ENCODE measurements at regions not wholly inside any gene's neighbourhood (a gene's known extent, or its start where the extent isn't known, plus 50 kb on each side); places are given as distances from the start of the nearest gene placed in this dataset.
A peak's percentile ranks its signal among the peaks of the same experiment; 100 is the strongest.

DNA sequence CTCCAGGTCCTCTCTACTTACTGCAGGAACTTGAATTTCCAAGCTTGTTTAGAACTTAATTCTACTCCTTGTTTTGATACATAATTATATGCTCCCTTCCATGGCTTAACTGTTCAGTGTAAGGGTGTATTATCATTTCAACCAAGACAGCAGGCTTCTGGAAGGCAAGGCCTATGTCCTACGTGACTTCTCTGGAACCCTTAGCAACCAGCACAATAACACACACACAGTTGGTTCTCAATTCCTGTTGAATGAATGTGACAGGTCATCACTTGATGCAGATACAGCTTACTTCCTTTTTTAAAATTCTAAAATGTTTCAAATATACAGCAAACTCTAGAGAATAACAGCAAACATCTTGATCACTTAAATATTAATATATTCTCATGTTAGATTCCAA, 77.7 kb upstream of the COCH start:
- H3K9me3 ChIP-seq (replicated peaks; ENCODE audit: control insufficient read depth, insufficient read depth, low read depth, low read length), result no peaks in the 10 kb centered on the region
- peak overlapping the region; percentile 11; the same call in 1 of the 2 replicates for H2AFZ ChIP-seq (ENCODE audit: low read depth, low read length)
- intact Hi-C loops (cut with micrococcal nuclease) (no loop called here), in situ Hi-C loops (cut with MboI) (no loop called here)
- FAIRE-seq, result no peak
- BruUV-seq (replicated peaks), result no TSS peak
- no peak overlapping the region for H3K9ac ChIP-seq (ENCODE audit: insufficient read depth in 1 of 2, low read depth in 2 of 2, low read length in 2 of 2)
- TF ChIP-seq RFX1 (IDR thresholded peaks at IDR 0.05), result peak; percentile 21; the same call in 1 of the 2 replicates
- no peak for TF ChIP-seq ZC3H4 (CRISPR knock-in tag; IDR thresholded peaks at IDR 0.05; ENCODE audit: borderline replicate concordance)
- TF ChIP-seq MEIS2 (IDR thresholded peaks at IDR 0.05; ENCODE audit: partially characterized antibody), result peak; percentile 3
- no peak for TF ChIP-seq ADNP (tag; IDR thresholded peaks at IDR 0.05)
- H3K79me2 ChIP-seq (ENCODE audit: control insufficient read depth, insufficient read depth, low read length), result no peaks in the 10 kb centered on the region
- H3K9me1 ChIP-seq (ENCODE audit: control insufficient read depth, insufficient read depth, low read length), result no peaks in the 10 kb centered on the region
- no peak for DNase-seq (ENCODE audit: extremely low read depth in 1 of 4, low spot score in 3 of 4)
- H3K27ac ChIP-seq (ENCODE audit: extremely low read depth, low read depth, low read length), result no peak overlapping the region
- no peak overlapping the region for H3K4me3 ChIP-seq
- CTCF ChIA-PET (ENCODE audit: low intra/inter-chr PET ratio), result no interaction called here
- no peaks in the 10 kb centered on the region for H3K4me1 ChIP-seq (replicated peaks in 1 of 2; ENCODE audit: control insufficient read depth in 2 of 2, insufficient read depth in 2 of 2, low read length in 2 of 2)
- H3K36me3 ChIP-seq (ENCODE audit: control insufficient read depth, insufficient read depth, low read length), result no peaks in the 10 kb centered on the region
- 22% methylated on average over 1 of the region's 1 CpG for WGBS (ENCODE audit: insufficient coverage, low coverage, missing lambda C conversion rate)
- POLR2A ChIA-PET, result no interaction called here
- no peaks in the 10 kb centered on the region for H4K20me1 ChIP-seq (replicated peaks; ENCODE audit: control insufficient read depth, insufficient read depth, low read length)
- H3K4me2 ChIP-seq (ENCODE audit: insufficient read depth, low read length), result no peak overlapping the region
- ATAC-seq, result no peak
- no peaks in the 10 kb centered on the region for H3K27me3 ChIP-seq (ENCODE audit: control insufficient read depth in 2 of 2, insufficient read depth in 2 of 2, low read length in 2 of 2)

DNA sequence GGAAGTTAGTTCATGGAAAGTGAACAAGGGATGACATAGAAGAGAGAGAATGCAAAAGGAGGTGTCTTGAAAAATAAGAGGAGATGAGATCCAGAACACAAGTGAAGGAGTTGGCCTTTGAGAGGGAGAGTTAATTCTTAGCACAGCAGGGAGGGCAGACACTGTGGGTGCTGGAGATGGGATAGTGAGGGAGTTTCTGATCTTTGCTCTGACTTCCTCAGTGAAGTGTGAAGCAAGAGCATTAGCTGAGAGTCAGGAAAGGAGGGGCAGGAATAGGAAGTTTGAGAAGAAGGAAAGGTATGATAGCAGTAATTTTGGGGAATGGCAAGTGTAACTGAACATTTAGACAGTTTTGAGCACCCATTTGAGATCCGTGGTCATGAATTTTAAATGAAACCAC, 75.8 kb upstream of the COCH start:
- BruUV-seq (replicated peaks), result no TSS peak
- Histone ChIP-seq H3K36me3 (ENCODE audit: control insufficient read depth, insufficient read depth, low read length) (no peaks in the 10 kb centered on the region), H3K4me3 (no peak overlapping the region), H3K27ac (ENCODE audit: extremely low read depth, low read depth, low read length) (no peak overlapping the region), H3K9ac (ENCODE audit: insufficient read depth in 1 of 2, low read depth in 2 of 2, low read length in 2 of 2) (no peak overlapping the region), H3K4me1 (replicated peaks in 1 of 2; ENCODE audit: control insufficient read depth in 2 of 2, insufficient read depth in 2 of 2, low read length in 2 of 2) (no peaks in the 10 kb centered on the region), H3K27me3 (ENCODE audit: control insufficient read depth in 2 of 2, insufficient read depth in 2 of 2, low read length in 2 of 2) (no peaks in the 10 kb centered on the region), H3K9me3 (replicated peaks; ENCODE audit: control insufficient read depth, insufficient read depth, low read depth, low read length) (no peaks in the 10 kb centered on the region), H3K9me1 (ENCODE audit: control insufficient read depth, insufficient read depth, low read length) (no peaks in the 10 kb centered on the region), H4K20me1 (replicated peaks; ENCODE audit: control insufficient read depth, insufficient read depth, low read length) (no peaks in the 10 kb centered on the region), H3K4me2 (ENCODE audit: insufficient read depth, low read length) (no peak overlapping the region), H3K79me2 (ENCODE audit: control insufficient read depth, insufficient read depth, low read length) (no peaks in the 10 kb centered on the region), H2AFZ (ENCODE audit: low read depth, low read length) (peak overlapping the region; percentile 45; the same call in 1 of the 2 replicates)
- ATAC-seq (peak; percentile 40; the same call in 1 of the 3 replicates), DNase-seq (ENCODE audit: extremely low read depth in 1 of 4, low spot score in 3 of 4) (no peak), FAIRE-seq (no peak)
- CTCF ChIA-PET (ENCODE audit: low intra/inter-chr PET ratio), result no interaction called here
- in situ Hi-C loops (cut with MboI) (no loop called here), intact Hi-C loops (cut with micrococcal nuclease) (no loop called here)
- 0% methylated on average over 1 of the region's 1 CpG for WGBS (ENCODE audit: insufficient coverage, low coverage, missing lambda C conversion rate)
- POLR2A ChIA-PET, result interaction anchor here (0.7 kb wide), 2 partner anchors 14 to 76 kb away, joined by 3 read pairs; partner anchors contain the start of gene COCH
- TF ChIP-seq, protein P1, sequence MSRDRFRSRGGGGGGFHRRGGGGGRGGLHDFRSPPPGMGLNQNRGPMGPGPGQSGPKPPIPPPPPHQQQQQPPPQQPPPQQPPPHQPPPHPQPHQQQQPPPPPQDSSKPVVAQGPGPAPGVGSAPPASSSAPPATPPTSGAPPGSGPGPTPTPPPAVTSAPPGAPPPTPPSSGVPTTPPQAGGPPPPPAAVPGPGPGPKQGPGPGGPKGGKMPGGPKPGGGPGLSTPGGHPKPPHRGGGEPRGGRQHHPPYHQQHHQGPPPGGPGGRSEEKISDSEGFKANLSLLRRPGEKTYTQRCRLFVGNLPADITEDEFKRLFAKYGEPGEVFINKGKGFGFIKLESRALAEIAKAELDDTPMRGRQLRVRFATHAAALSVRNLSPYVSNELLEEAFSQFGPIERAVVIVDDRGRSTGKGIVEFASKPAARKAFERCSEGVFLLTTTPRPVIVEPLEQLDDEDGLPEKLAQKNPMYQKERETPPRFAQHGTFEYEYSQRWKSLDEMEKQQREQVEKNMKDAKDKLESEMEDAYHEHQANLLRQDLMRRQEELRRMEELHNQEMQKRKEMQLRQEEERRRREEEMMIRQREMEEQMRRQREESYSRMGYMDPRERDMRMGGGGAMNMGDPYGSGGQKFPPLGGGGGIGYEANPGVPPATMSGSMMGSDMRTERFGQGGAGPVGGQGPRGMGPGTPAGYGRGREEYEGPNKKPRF (IDR thresholded peaks at IDR 0.05; ENCODE audit: low read depth, low read length), result no peak
- TF ChIP-seq POU5F1 (IDR thresholded peaks at IDR 0.05; ENCODE audit: borderline replicate concordance, low read depth, low read length, partially characterized antibody) (no peak), ZNF695 (CRISPR knock-in tag; IDR thresholded peaks at IDR 0.05) (no peak)
- TF ChIP-seq, protein P2, sequence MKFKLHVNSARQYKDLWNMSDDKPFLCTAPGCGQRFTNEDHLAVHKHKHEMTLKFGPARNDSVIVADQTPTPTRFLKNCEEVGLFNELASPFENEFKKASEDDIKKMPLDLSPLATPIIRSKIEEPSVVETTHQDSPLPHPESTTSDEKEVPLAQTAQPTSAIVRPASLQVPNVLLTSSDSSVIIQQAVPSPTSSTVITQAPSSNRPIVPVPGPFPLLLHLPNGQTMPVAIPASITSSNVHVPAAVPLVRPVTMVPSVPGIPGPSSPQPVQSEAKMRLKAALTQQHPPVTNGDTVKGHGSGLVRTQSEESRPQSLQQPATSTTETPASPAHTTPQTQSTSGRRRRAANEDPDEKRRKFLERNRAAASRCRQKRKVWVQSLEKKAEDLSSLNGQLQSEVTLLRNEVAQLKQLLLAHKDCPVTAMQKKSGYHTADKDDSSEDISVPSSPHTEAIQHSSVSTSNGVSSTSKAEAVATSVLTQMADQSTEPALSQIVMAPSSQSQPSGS (CRISPR knock-in tag; IDR thresholded peaks at IDR 0.05), result no peak
- TF ChIP-seq, protein P3, sequence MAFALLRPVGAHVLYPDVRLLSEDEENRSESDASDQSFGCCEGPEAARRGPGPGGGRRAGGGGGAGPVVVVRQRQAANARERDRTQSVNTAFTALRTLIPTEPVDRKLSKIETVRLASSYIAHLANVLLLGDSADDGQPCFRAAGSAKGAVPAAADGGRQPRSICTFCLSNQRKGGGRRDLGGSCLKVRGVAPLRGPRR (CRISPR knock-in tag; IDR thresholded peaks at IDR 0.05), result no peak
- TF ChIP-seq, protein P4, sequence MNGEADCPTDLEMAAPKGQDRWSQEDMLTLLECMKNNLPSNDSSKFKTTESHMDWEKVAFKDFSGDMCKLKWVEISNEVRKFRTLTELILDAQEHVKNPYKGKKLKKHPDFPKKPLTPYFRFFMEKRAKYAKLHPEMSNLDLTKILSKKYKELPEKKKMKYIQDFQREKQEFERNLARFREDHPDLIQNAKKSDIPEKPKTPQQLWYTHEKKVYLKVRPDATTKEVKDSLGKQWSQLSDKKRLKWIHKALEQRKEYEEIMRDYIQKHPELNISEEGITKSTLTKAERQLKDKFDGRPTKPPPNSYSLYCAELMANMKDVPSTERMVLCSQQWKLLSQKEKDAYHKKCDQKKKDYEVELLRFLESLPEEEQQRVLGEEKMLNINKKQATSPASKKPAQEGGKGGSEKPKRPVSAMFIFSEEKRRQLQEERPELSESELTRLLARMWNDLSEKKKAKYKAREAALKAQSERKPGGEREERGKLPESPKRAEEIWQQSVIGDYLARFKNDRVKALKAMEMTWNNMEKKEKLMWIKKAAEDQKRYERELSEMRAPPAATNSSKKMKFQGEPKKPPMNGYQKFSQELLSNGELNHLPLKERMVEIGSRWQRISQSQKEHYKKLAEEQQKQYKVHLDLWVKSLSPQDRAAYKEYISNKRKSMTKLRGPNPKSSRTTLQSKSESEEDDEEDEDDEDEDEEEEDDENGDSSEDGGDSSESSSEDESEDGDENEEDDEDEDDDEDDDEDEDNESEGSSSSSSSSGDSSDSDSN (IDR thresholded peaks at IDR 0.05; ENCODE audit: borderline replicate concordance in 1 of 2, low read depth in 2 of 2, low read length in 2 of 2), result no peak
